Esophagus squamous epithelium (tissue), 5 donors: ENCODE measurements at regions not wholly inside any gene's neighbourhood (a gene's known extent, or its start where the extent isn't known, plus 50 kb on each side); places are given as distances from the start of the nearest gene placed in this dataset.

ENCODE experiments used
- DNase-seq: peaks from one replicate; lab custom pipeline; 2025; lab: John Stamatoyannopoulos, UW
- H3K27ac ChIP-seq, 4 donors: fragments of 200-600 bp; sonication (generic); one replicate each; pipeline ENCODE4 v1.5.1; 2016 to 2019; ENCODE audit warnings: mild to moderate bottlenecking in 1 of 4
- H3K27me3 ChIP-seq, 4 donors: fragments of 200-600 bp; sonication (generic); 1 replicate in 3 of 4; 2 replicates in 1 of 4; pipeline versions ENCODE4 v1.5.1 to v1.6.0; 2017 to 2021; ENCODE audit warnings: antibody characterized with exemption in 1 of 4
- H3K36me3 ChIP-seq, 3 donors: fragments of 200-600 bp; sonication (generic); one replicate each; pipeline ENCODE4 v1.5.1; 2016 to 2019
- H3K4me1 ChIP-seq, 3 donors: fragments of 200-600 bp; sonication (generic); one replicate each; pipeline ENCODE4 v1.5.1; 2017 to 2019
- H3K4me3 ChIP-seq, 4 donors: fragments of 200-600 bp; sonication (generic); 1 replicate in 3 of 4; 2 replicates in 1 of 4; pipeline ENCODE4 v1.5.1; 2016 to 2019; ENCODE audit warnings: mild to moderate bottlenecking in 2 of 4, moderate library complexity in 1 of 4
- H3K9me3 ChIP-seq, 3 donors: fragments of 200-600 bp; sonication (generic); one replicate each; pipeline ENCODE4 v1.5.1; 2016 to 2019
- POLR2A ChIP-seq, 4 donors: fragments of 450-650 bp; IDR thresholded peaks; one replicate each; pipeline ENCODE4 v1.6.1; 2017; ENCODE audit warnings: antibody characterized with exemption in 4 of 4, mild to moderate bottlenecking in 4 of 4, moderate library complexity in 3 of 4
- WGBS, 2 donors: methylation state at CpG; one replicate each; pipeline ENCODE4 v1.1.5; 2018; 5-methylcytosine and 5-hydroxymethylcytosine counted together
- intact Hi-C: fragments of 100-400 bp; cut with DNase I; formaldehyde crosslinking; loops from one replicate; pipeline ENCODE4 v1.15.0; 2022
- TF ChIP-seq, protein P1 (sequence below), 6 experiments: fragments of 450-650 bp in 4 of 6; fragments of 200-600 bp in 2 of 6; sonication (generic) in 2 of 6; IDR thresholded peaks; one replicate each; pipeline ENCODE4 v1.5.1; 2016 to 2019; ENCODE audit warnings: antibody characterized with exemption in 6 of 6, mild to moderate bottlenecking in 4 of 6, moderate library complexity in 4 of 6
- donor health status: DM: yes; HTN: yes; CAD: no.

DNA sequence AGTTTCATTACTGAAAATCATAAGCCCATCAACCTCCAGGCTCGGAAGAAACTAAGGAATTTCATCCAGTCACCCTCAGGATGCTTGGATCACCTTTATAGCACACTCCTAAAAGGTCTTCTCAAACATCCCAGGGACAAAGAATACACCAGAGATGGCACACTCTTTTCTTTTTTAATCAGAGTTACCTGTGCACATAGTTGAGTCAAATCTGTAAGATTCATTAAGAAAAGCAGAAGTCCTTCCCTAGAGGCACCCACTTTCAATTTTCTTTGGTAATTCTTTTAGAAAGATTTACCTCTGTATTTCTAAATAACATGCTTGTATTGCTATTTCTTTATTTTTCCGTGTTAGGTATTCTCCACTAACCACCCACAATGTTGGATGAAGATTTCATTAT lies 50.6 kb upstream of the IL6 start:
- no peak for DNase-seq
- intact Hi-C loops = no loop called here
- Histone ChIP-seq H3K4me1 (peaks cover 0 to 26% (median 17%) of the 10 kb centered on the region in 3 donors), H3K4me3 (no peak overlapping the region), H3K27me3 (no peaks in the 10 kb centered on the region), H3K27ac (no peak overlapping the region), H3K9me3 (no peaks in the 10 kb centered on the region), H3K36me3 (no peaks in the 10 kb centered on the region)
- 86 to 91% methylated on average over 2 of the region's 2 CpGs for WGBS, 2 donors
- TF ChIP-seq POLR2A (IDR thresholded peaks at IDR 0.05) = no peak
- TF ChIP-seq, protein P1, sequence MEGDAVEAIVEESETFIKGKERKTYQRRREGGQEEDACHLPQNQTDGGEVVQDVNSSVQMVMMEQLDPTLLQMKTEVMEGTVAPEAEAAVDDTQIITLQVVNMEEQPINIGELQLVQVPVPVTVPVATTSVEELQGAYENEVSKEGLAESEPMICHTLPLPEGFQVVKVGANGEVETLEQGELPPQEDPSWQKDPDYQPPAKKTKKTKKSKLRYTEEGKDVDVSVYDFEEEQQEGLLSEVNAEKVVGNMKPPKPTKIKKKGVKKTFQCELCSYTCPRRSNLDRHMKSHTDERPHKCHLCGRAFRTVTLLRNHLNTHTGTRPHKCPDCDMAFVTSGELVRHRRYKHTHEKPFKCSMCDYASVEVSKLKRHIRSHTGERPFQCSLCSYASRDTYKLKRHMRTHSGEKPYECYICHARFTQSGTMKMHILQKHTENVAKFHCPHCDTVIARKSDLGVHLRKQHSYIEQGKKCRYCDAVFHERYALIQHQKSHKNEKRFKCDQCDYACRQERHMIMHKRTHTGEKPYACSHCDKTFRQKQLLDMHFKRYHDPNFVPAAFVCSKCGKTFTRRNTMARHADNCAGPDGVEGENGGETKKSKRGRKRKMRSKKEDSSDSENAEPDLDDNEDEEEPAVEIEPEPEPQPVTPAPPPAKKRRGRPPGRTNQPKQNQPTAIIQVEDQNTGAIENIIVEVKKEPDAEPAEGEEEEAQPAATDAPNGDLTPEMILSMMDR (IDR thresholded peaks at IDR 0.05) = no peak

DNA sequence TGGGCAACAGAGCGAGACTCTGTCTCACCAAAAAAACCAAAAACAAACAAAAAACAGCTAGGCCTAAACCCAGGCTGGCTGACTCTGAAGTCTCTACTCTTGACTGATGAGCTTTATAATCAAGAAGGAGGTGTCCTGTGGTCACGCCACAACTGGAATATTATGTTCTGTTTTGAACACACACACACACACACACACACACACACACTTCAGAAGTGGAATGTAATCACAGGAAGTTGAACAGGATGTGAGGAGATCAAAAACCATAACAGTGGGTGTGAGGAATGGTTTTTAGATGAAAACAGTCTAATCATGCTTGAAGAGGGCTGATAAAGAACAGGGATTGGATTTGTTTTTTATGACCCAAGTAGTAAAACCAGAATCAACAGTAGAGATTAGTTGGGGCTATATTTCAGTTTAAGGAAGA lies 51.1 kb upstream of the IL6 start:
- intact Hi-C loops = no loop called here
- TF ChIP-seq, protein P1 (IDR thresholded peaks at IDR 0.05) = no peak
- TF ChIP-seq POLR2A (IDR thresholded peaks at IDR 0.05) = no peak
- Histone ChIP-seq H3K27ac (no peak overlapping the region), H3K27me3 (no peaks in the 10 kb centered on the region), H3K36me3 (no peaks in the 10 kb centered on the region), H3K4me3 (no peak overlapping the region), H3K4me1 (peaks cover 0 to 26% (median 17%) of the 10 kb centered on the region in 3 donors), H3K9me3 (no peaks in the 10 kb centered on the region)
- 52 to 63% methylated on average over 2 of the region's 2 CpGs for WGBS, 2 donors
- DNase-seq = no peak

DNA sequence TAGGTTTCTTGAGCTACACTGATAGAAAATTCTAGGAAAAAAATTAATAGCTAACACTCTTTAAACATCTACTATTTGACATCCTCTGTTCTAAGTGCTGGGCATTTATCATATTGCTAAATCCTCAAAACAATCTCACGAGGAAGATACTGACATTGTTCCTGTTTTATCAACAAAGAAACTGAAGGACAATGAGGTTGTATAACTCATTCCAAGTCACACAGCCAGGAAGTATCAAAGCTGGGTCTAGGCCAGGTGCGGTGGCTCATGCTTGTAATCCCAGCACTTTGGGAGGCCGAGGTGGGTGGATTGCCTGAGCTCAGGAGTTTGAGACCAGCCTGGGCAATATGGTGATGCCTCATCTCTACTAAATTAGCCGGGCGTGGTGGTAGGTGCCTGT lies 51.6 kb upstream of the IL6 start:
- WGBS, 2 donors = 53 to 56% methylated on average over 5 of the region's 5 CpGs
- Histone ChIP-seq H3K4me3 (no peak overlapping the region), H3K27me3 (no peaks in the 10 kb centered on the region), H3K4me1 (peaks cover 0 to 26% (median 17%) of the 10 kb centered on the region in 3 donors), H3K36me3 (no peaks in the 10 kb centered on the region), H3K9me3 (no peaks in the 10 kb centered on the region), H3K27ac (no peak overlapping the region)
- intact Hi-C loops = no loop called here
- TF ChIP-seq, protein P1 (IDR thresholded peaks at IDR 0.05) = no peak
- no peak for TF ChIP-seq POLR2A (IDR thresholded peaks at IDR 0.05)
- no peak for DNase-seq

DNA sequence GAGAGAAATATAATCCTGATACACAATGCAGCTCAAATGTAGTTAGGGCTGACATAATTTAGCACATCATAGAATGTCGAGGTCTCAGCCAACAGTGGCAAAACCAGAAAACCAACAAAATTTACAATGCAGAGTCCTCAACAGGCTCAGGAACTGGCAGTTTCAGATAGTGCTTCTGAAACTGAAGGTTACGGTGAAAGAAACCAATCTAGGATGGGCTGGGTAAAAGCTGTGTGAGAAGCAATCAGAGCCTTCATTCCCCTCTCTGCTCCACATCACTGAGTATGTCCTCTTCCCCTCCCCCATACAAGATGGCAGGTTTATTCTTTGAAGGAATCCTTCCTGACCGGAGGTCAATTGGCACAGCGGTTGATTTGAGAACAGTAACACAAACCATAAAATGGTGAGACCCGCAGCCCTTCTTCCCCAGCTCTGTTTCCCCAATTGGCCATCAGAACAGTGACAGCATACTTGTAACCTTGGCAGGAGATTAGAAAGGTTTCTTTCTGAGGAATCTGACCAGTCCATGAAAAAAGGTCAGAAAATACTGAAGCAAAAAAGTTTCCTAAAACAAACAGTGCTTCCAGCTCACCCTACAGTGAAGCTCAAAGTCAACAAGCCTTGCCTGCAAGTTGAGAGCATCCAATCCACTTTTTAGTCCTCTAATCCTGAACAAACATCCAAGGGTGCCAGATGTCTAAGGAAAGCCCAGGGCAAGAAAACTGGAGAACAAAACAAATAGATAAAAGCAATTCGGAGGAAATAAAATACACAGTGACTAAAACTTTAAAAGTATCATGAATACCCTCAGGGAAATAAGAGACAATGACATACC lies 53.9 kb upstream of the IL6 start:
- no peaks in the 10 kb centered on the region for H3K36me3 ChIP-seq
- peaks cover 0 to 29% (median 17%) of the 10 kb centered on the region in 3 donors for H3K4me1 ChIP-seq
- H3K27me3 ChIP-seq = no peaks in the 10 kb centered on the region
- H3K4me3 ChIP-seq = no peak overlapping the region
- 28 to 31% methylated on average over 5 to 6 of the region's 6 CpGs for WGBS, 2 donors
- TF ChIP-seq POLR2A (IDR thresholded peaks at IDR 0.05) = no peak
- TF ChIP-seq, protein P1 (IDR thresholded peaks at IDR 0.05) = no peak
- intact Hi-C loops = no loop called here
- H3K27ac ChIP-seq = no peak overlapping the region
- no peaks in the 10 kb centered on the region for H3K9me3 ChIP-seq
- DNase-seq = no peak

DNA sequence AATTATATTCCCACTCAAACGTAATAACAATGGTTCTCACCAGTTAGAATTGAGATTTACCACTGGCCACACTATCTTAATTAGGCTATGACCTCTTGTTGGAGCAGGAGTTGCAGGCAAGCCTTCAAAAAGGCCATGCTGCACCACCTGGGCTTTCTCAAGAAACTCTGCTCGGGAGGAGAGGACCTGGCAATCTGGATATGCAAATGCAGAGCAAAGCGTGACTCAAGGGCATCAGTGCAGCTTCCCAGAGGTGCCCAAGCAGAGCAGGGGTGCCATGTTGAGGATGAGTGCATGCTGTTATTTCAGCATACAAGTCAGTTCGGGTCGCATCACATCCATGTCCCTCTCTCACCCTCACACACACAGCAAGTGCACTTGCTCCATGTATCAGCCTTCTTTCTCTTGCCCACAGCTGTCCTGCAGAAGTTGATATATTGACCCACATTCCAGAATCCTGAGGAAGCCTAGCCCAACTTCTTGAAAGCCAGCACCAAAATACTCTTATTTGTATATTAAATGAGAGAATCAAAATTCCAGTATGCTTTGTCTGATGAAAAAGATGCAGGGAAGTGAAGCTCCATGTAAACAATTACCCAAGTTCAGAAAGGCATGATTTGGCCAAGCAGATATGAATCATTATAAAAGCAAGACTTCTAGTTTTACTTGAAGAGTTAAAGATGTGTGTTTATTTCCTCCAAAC lies 55.7 kb upstream of the IL6 start:
- 54 to 65% methylated on average over 4 to 5 of the region's 5 CpGs for WGBS, 2 donors
- no peaks in the 10 kb centered on the region for H3K27me3 ChIP-seq
- intact Hi-C loops = no loop called here

More for the DNA sequence above, 55.7 kb upstream of the IL6 start:
- Histone ChIP-seq H3K27ac (no peak overlapping the region), H3K4me1 (peaks cover 0 to 40% (median 17%) of the 10 kb centered on the region in 3 donors), H3K9me3 (no peaks in the 10 kb centered on the region), H3K36me3 (no peaks in the 10 kb centered on the region), H3K4me3 (no peak overlapping the region)
- no peak for TF ChIP-seq POLR2A (IDR thresholded peaks at IDR 0.05)
- TF ChIP-seq, protein P1 (IDR thresholded peaks at IDR 0.05) = no peak
- DNase-seq = no peak
